WTC11 (cell line): ENCODE measurements at regions not wholly inside any gene's neighbourhood (a gene's known extent, or its start where the extent isn't known, plus 50 kb on each side); places are given as distances from the start of the nearest gene placed in this dataset.

ENCODE experiments used
- ATAC-seq: fragments of 200-7000 bp; cut with Tn5 transposase; 2 replicates; pipeline ENCODE4 v1.10.0; 2021; ENCODE audit warnings: mild to moderate bottlenecking, moderate library complexity
- CTCF ChIA-PET: fragments of 300-600 bp; sonication (Branson Sonifier 250); formaldehyde crosslinking; loops from one replicate; lab custom pipeline; 2021; ENCODE audit warnings: antibody characterized with exemption; lab: Charles Lee
- POLR2A ChIA-PET: fragments of 350-600 bp; sonication (Branson Sonifier 250); formaldehyde crosslinking; loops from one replicate; lab custom pipeline; 2021; ENCODE audit warnings: antibody characterized with exemption; lab: Charles Lee
- DNase-seq: peaks from one replicate; pipeline ENCODE4 v3.0.0; 2021; ENCODE audit warnings: low spot score
- H3K27ac Mint-ChIP-seq: 2 replicates; pipeline ENCODE4 v1.8.0; 2021; ENCODE audit warnings: mixed read lengths
- H3K27me3 Mint-ChIP-seq: 2 replicates; pipeline ENCODE4 v1.8.0; 2021; ENCODE audit warnings: low read depth, mild to moderate bottlenecking, moderate library complexity, mixed read lengths
- H3K36me3 Mint-ChIP-seq: 2 replicates; pipeline ENCODE4 v1.8.0; 2021; ENCODE audit warnings: mixed read lengths
- H3K4me1 Mint-ChIP-seq: 2 replicates; pipeline ENCODE4 v1.8.0; 2022; ENCODE audit warnings: mixed read lengths
- H3K4me3 Mint-ChIP-seq: 2 replicates; pipeline ENCODE4 v1.8.0; 2021; ENCODE audit warnings: mild to moderate bottlenecking, moderate library complexity, mixed read lengths
- H3K9me3 Mint-ChIP-seq: 2 replicates; pipeline ENCODE4 v1.8.0; 2021; ENCODE audit warnings: mixed read lengths
- ELF4 ChIP-seq: sonication (generic); formaldehyde crosslinking; IDR thresholded peaks from 2 replicates; pipeline ENCODE4 v1.8.1; 2022; ENCODE audit warnings: low read depth, mild to moderate bottlenecking, moderate library complexity, missing genetic modification reagents
- ESRRA ChIP-seq: sonication (generic); formaldehyde crosslinking; IDR thresholded peaks from 2 replicates; pipeline ENCODE4 v1.8.1; 2022; ENCODE audit warnings: mild to moderate bottlenecking, missing genetic modification reagents, borderline replicate concordance
- ETV6 ChIP-seq: sonication (generic); formaldehyde crosslinking; IDR thresholded peaks from 2 replicates; pipeline ENCODE4 v1.8.1; 2022; ENCODE audit warnings: mild to moderate bottlenecking, missing genetic modification reagents
- FOXJ3 ChIP-seq: sonication (generic); formaldehyde crosslinking; IDR thresholded peaks from 2 replicates; pipeline ENCODE4 v1.9.0; 2021; ENCODE audit warnings: missing genetic modification reagents, mild to moderate bottlenecking, borderline replicate concordance
- FOXK1 ChIP-seq: sonication (generic); formaldehyde crosslinking; IDR thresholded peaks from 2 replicates; pipeline ENCODE4 v1.8.0; 2022; ENCODE audit warnings: mild to moderate bottlenecking, moderate library complexity, missing genetic modification reagents
- FOXP4 ChIP-seq: sonication (generic); formaldehyde crosslinking; IDR thresholded peaks from 2 replicates; pipeline ENCODE4 v1.8.0; 2022; ENCODE audit warnings: mild to moderate bottlenecking, missing genetic modification reagents
- MYBL2 ChIP-seq: sonication (generic); formaldehyde crosslinking; IDR thresholded peaks from 2 replicates; pipeline ENCODE4 v1.8.1; 2023; ENCODE audit warnings: mild to moderate bottlenecking, moderate library complexity, missing genetic modification reagents
- NFATC4 ChIP-seq: fragments of 250-450 bp; sonication (Bioruptor Pico); IDR thresholded peaks from 2 replicates; pipeline ENCODE4 v1.9.0; 2021; ENCODE audit warnings: mild to moderate bottlenecking
- NR2C2 ChIP-seq: sonication (generic); formaldehyde crosslinking; IDR thresholded peaks from 2 replicates; pipeline ENCODE4 v1.8.0; 2022; ENCODE audit warnings: mild to moderate bottlenecking, missing genetic modification reagents
- ZBTB21 ChIP-seq: sonication (generic); formaldehyde crosslinking; IDR thresholded peaks from 2 replicates; pipeline ENCODE4 v1.8.1; 2023; ENCODE audit warnings: mild to moderate bottlenecking, missing genetic modification reagents, borderline replicate concordance
- ZNF232 ChIP-seq: sonication (generic); formaldehyde crosslinking; IDR thresholded peaks from 2 replicates; pipeline ENCODE4 v1.8.0; 2022; ENCODE audit warnings: mild to moderate bottlenecking, missing genetic modification reagents
- ZNF425 ChIP-seq: fragments of 250-450 bp; sonication (Bioruptor Pico); conservative IDR thresholded peaks from 2 replicates; pipeline ENCODE4 v1.9.0; 2021; ENCODE audit warnings: mild to moderate bottlenecking
- TF ChIP-seq, protein P1 (sequence below): fragments of 200-600 bp; IDR thresholded peaks from 2 replicates; pipeline ENCODE4 v1.8.0; 2022; ENCODE audit warnings: antibody characterized with exemption
- TF ChIP-seq, protein P2 (sequence below): sonication (generic); formaldehyde crosslinking; IDR thresholded peaks from 2 replicates; pipeline ENCODE4 v1.8.0; 2023; ENCODE audit warnings: mild to moderate bottlenecking, missing genetic modification reagents
- TF ChIP-seq, protein P3 (sequence below): fragments of 250-450 bp; sonication (Bioruptor Pico); IDR thresholded peaks from 2 replicates; pipeline ENCODE4 v1.9.0; 2021; ENCODE audit warnings: mild to moderate bottlenecking
- TF ChIP-seq, protein P4 (sequence below): sonication (generic); formaldehyde crosslinking; IDR thresholded peaks from 2 replicates; pipeline ENCODE4 v1.8.0; 2022; ENCODE audit warnings: missing genetic modification reagents
- TF ChIP-seq, protein P5 (sequence below): sonication (generic); formaldehyde crosslinking; IDR thresholded peaks from 2 replicates; pipeline ENCODE4 v1.8.1; 2022; ENCODE audit warnings: missing genetic modification reagents, borderline replicate concordance

DNA sequence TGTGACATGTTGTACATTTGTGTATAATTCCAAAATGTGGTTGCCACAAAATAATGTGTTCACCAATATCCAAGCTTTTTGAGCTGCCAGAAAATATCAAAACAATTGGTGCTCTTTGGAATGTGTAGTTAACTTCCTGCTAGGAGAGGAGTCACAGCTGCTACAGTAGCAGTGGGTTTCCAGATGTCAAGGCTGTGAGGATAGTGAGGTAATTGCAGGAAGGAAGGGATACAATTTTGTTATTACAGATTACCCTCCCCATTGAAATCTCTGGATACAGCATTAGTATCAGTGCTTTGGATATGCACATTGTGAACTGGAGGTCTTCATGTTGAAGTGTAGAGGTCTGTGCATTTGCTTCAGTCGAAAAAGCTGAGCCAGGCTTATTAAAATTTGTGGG is 253.2 kb downstream of the PTPRC start (continued):
- TF ChIP-seq, protein P1, sequence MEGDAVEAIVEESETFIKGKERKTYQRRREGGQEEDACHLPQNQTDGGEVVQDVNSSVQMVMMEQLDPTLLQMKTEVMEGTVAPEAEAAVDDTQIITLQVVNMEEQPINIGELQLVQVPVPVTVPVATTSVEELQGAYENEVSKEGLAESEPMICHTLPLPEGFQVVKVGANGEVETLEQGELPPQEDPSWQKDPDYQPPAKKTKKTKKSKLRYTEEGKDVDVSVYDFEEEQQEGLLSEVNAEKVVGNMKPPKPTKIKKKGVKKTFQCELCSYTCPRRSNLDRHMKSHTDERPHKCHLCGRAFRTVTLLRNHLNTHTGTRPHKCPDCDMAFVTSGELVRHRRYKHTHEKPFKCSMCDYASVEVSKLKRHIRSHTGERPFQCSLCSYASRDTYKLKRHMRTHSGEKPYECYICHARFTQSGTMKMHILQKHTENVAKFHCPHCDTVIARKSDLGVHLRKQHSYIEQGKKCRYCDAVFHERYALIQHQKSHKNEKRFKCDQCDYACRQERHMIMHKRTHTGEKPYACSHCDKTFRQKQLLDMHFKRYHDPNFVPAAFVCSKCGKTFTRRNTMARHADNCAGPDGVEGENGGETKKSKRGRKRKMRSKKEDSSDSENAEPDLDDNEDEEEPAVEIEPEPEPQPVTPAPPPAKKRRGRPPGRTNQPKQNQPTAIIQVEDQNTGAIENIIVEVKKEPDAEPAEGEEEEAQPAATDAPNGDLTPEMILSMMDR, result no peak
- TF ChIP-seq FOXK1 (CRISPR knock-in tag) (no peak), ZNF425 (CRISPR knock-in tag) (no peak), FOXJ3 (no peak)

- TF ChIP-seq ZBTB21 (CRISPR knock-in tag), result no peak
- no peak for TF ChIP-seq ELF4 (CRISPR knock-in tag)
- no peak for TF ChIP-seq MYBL2 (CRISPR knock-in tag)
- TF ChIP-seq, protein P2, sequence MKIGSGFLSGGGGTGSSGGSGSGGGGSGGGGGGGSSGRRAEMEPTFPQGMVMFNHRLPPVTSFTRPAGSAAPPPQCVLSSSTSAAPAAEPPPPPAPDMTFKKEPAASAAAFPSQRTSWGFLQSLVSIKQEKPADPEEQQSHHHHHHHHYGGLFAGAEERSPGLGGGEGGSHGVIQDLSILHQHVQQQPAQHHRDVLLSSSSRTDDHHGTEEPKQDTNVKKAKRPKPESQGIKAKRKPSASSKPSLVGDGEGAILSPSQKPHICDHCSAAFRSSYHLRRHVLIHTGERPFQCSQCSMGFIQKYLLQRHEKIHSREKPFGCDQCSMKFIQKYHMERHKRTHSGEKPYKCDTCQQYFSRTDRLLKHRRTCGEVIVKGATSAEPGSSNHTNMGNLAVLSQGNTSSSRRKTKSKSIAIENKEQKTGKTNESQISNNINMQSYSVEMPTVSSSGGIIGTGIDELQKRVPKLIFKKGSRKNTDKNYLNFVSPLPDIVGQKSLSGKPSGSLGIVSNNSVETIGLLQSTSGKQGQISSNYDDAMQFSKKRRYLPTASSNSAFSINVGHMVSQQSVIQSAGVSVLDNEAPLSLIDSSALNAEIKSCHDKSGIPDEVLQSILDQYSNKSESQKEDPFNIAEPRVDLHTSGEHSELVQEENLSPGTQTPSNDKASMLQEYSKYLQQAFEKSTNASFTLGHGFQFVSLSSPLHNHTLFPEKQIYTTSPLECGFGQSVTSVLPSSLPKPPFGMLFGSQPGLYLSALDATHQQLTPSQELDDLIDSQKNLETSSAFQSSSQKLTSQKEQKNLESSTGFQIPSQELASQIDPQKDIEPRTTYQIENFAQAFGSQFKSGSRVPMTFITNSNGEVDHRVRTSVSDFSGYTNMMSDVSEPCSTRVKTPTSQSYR (CRISPR knock-in tag), result no peak
- TF ChIP-seq ZNF232 (CRISPR knock-in tag), result no peak
- TF ChIP-seq, protein P3, sequence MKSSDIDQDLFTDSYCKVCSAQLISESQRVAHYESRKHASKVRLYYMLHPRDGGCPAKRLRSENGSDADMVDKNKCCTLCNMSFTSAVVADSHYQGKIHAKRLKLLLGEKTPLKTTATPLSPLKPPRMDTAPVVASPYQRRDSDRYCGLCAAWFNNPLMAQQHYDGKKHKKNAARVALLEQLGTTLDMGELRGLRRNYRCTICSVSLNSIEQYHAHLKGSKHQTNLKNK (CRISPR knock-in tag), result no peak
- no peak for TF ChIP-seq FOXP4
- TF ChIP-seq, protein P4, sequence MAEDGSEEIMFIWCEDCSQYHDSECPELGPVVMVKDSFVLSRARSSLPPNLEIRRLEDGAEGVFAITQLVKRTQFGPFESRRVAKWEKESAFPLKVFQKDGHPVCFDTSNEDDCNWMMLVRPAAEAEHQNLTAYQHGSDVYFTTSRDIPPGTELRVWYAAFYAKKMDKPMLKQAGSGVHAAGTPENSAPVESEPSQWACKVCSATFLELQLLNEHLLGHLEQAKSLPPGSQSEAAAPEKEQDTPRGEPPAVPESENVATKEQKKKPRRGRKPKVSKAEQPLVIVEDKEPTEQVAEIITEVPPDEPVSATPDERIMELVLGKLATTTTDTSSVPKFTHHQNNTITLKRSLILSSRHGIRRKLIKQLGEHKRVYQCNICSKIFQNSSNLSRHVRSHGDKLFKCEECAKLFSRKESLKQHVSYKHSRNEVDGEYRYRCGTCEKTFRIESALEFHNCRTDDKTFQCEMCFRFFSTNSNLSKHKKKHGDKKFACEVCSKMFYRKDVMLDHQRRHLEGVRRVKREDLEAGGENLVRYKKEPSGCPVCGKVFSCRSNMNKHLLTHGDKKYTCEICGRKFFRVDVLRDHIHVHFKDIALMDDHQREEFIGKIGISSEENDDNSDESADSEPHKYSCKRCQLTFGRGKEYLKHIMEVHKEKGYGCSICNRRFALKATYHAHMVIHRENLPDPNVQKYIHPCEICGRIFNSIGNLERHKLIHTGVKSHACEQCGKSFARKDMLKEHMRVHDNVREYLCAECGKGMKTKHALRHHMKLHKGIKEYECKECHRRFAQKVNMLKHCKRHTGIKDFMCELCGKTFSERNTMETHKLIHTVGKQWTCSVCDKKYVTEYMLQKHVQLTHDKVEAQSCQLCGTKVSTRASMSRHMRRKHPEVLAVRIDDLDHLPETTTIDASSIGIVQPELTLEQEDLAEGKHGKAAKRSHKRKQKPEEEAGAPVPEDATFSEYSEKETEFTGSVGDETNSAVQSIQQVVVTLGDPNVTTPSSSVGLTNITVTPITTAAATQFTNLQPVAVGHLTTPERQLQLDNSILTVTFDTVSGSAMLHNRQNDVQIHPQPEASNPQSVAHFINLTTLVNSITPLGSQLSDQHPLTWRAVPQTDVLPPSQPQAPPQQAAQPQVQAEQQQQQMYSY (CRISPR knock-in tag), result no peak
- TF ChIP-seq NR2C2, result no peak
- no peak for TF ChIP-seq ETV6 (CRISPR knock-in tag)
- TF ChIP-seq, protein P5, sequence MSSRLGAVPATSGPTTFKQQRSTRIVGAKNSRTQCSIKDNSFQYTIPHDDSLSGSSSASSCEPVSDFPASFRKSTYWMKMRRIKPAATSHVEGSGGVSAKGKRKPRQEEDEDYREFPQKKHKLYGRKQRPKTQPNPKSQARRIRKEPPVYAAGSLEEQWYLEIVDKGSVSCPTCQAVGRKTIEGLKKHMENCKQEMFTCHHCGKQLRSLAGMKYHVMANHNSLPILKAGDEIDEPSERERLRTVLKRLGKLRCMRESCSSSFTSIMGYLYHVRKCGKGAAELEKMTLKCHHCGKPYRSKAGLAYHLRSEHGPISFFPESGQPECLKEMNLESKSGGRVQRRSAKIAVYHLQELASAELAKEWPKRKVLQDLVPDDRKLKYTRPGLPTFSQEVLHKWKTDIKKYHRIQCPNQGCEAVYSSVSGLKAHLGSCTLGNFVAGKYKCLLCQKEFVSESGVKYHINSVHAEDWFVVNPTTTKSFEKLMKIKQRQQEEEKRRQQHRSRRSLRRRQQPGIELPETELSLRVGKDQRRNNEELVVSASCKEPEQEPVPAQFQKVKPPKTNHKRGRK (CRISPR knock-in tag), result no peak
- no peak for TF ChIP-seq ESRRA
- TF ChIP-seq NFATC4 (CRISPR knock-in tag), result no peak
- no peaks in the 10 kb centered on the region for H3K36me3 Mint-ChIP-seq
- no peak for DNase-seq
- no peak overlapping the region for H3K27ac Mint-ChIP-seq
- ChIA-PET CTCF (interaction anchor here (0.7 to 1.4 kb wide), 2 partner anchors 10 to 220 kb away, joined by 3 to 4 read pairs; no protein-coding TSS in a partner anchor), POLR2A (no interaction called here)
- ATAC-seq, result no peak
- H3K4me3 Mint-ChIP-seq, result no peak overlapping the region
- H3K4me1 Mint-ChIP-seq, result peaks cover 8% of the 10 kb centered on the region
- no peaks in the 10 kb centered on the region for H3K27me3 Mint-ChIP-seq
- no peaks in the 10 kb centered on the region for H3K9me3 Mint-ChIP-seq
Observed at GRCh38 chr1:198893141-198893540, 254.3 kb downstream of the PTPRC start.
